ENCODE measurements at regions not wholly inside any gene's neighbourhood (a gene's known extent, or its start where the extent isn't known, plus 50 kb on each side); places are given as distances from the start of the nearest gene placed in this dataset.
A peak's percentile ranks its signal among the peaks of the same experiment; 100 is the strongest.

DNA sequence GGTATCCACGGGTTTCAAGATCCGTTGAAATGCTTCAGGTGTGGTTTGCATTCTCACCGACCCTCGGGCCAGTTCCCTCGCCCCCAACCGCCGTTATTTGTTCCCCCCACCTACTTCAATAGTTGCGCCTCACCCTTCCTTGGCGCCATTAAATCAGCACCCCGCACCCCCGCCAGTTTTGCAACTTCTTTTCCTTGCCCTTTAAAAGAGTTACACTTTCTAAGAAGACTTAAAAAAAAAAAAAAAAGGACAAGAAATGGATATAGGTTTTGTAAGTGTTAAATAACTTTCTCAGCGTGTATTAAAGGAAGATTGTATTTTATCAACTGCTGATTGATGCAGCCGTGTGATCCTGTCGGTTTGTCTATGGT, 87.2 kb downstream of the NR2F2 start:
- no peak for TF ChIP-seq JUND (IDR thresholded peaks at IDR 0.05; ENCODE audit: low read depth)
- in situ Hi-C loops (cut with HindIII; ENCODE audit: low pct_unique_long_range_greater_than_20kb, low sequenced_read_pairs): no loop called here
- no peak for DNase-seq (ENCODE audit: low read depth in 1 of 2, low spot score in 1 of 2)

GRCh38 chr15:96418146-96418545, 87.6 kb downstream of the NR2F2 start:
- TF ChIP-seq JUND (IDR thresholded peaks at IDR 0.05; ENCODE audit: low read depth): no peak
- DNase-seq (ENCODE audit: low read depth in 1 of 2, low spot score in 1 of 2): no peak
- in situ Hi-C loops (cut with HindIII; ENCODE audit: low pct_unique_long_range_greater_than_20kb, low sequenced_read_pairs): no loop called here

GRCh38 chr15:96421178-96421601, 90.7 kb downstream of the NR2F2 start:
- peak in 1 of 2 experiments; percentile 10 for DNase-seq (ENCODE audit: low read depth in 1 of 2, low spot score in 1 of 2)
- TF ChIP-seq JUND (IDR thresholded peaks at IDR 0.05; ENCODE audit: low read depth): no peak
- in situ Hi-C loops (cut with HindIII; ENCODE audit: low pct_unique_long_range_greater_than_20kb, low sequenced_read_pairs): no loop called here

- in situ Hi-C loops (cut with HindIII; ENCODE audit: low pct_unique_long_range_greater_than_20kb, low sequenced_read_pairs): no loop called here
- no peak for TF ChIP-seq JUND (IDR thresholded peaks at IDR 0.05; ENCODE audit: low read depth)
- no peak for DNase-seq (ENCODE audit: low read depth in 1 of 2, low spot score in 1 of 2)
These were observed 91.6 kb downstream of the NR2F2 start for GRCh38 chr15:96422125-96422524.

- in situ Hi-C loops (cut with HindIII; ENCODE audit: low pct_unique_long_range_greater_than_20kb, low sequenced_read_pairs): no loop called here
- no peak for TF ChIP-seq JUND (IDR thresholded peaks at IDR 0.05; ENCODE audit: low read depth)
- DNase-seq (ENCODE audit: low read depth in 1 of 2, low spot score in 1 of 2): no peak
These were observed 94.2 kb downstream of the NR2F2 start for GRCh38 chr15:96424674-96425073.

- no peak for TF ChIP-seq JUND (IDR thresholded peaks at IDR 0.05; ENCODE audit: low read depth)
These were observed 98.2 kb downstream of the NR2F2 start for GRCh38 chr15:96428742-96429141.

GRCh38 chr15:96431786-96432185, 101.3 kb downstream of the NR2F2 start:
- TF ChIP-seq JUND (IDR thresholded peaks at IDR 0.05; ENCODE audit: low read depth): no peak
- in situ Hi-C loops (cut with HindIII; ENCODE audit: low pct_unique_long_range_greater_than_20kb, low sequenced_read_pairs): no loop called here
- DNase-seq (ENCODE audit: low read depth in 1 of 2, low spot score in 1 of 2): no peak

More at GRCh38 chr15:96428742-96429141, 98.2 kb downstream of the NR2F2 start:
- peak in 1 of 2 experiments; percentile 45 for DNase-seq (ENCODE audit: low read depth in 1 of 2, low spot score in 1 of 2)
- in situ Hi-C loops (cut with HindIII; ENCODE audit: low pct_unique_long_range_greater_than_20kb, low sequenced_read_pairs): no loop called here

DNA sequence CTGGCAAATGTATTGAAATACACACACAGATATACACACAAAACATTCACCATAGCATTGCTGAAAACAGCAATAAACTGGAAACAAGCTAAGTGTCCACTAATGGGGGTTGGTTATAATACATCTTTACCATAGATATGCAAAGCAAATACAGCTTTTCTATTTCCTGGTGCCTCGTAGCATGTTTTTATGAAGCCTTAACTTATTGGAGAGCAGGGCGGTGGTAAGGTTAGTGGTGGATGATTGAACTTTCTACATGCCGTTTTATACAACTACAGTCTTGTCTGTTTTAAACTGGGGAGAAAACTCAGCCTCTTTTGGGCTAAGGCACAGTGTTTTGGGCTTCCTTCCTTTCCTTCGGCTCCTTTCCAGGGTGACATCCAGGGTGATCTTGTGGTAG, 104.5 kb downstream of the NR2F2 start:
- no peak for TF ChIP-seq JUND (IDR thresholded peaks at IDR 0.05; ENCODE audit: low read depth)
- in situ Hi-C loops (cut with HindIII; ENCODE audit: low pct_unique_long_range_greater_than_20kb, low sequenced_read_pairs): no loop called here

GRCh38 chr15:96435841-96436240, 105.3 kb downstream of the NR2F2 start:
- no peak for DNase-seq (ENCODE audit: low read depth in 1 of 2, low spot score in 1 of 2)
- TF ChIP-seq JUND (IDR thresholded peaks at IDR 0.05; ENCODE audit: low read depth): no peak
- in situ Hi-C loops (cut with HindIII; ENCODE audit: low pct_unique_long_range_greater_than_20kb, low sequenced_read_pairs): no loop called here

More for the DNA sequence above, 104.5 kb downstream of the NR2F2 start:
- no peak for DNase-seq (ENCODE audit: low read depth in 1 of 2, low spot score in 1 of 2)

DNA sequence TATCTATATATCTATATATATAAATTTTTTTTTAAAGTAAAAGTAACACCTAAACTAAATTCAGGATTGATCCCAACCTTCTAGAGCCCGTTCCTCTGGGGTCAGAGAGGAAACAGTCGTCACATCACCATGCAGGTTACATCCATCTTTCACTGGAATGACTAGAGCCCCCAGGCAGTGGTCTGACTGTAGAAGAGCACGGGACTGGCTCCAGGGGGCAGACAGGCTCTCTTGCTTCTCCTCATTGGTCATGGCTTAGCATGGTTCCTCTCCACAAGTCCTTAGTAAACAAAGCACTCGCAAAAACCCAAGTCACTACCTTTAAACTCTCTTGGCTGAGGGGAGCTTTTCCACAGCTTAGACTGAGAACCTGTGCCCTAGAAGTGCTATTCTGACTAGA, 110.5 kb downstream of the NR2F2 start:
- in situ Hi-C loops (cut with HindIII; ENCODE audit: low pct_unique_long_range_greater_than_20kb, low sequenced_read_pairs): no loop called here
- TF ChIP-seq JUND (IDR thresholded peaks at IDR 0.05; ENCODE audit: low read depth): no peak
- DNase-seq (ENCODE audit: low read depth in 1 of 2, low spot score in 1 of 2): no peak

DNA sequence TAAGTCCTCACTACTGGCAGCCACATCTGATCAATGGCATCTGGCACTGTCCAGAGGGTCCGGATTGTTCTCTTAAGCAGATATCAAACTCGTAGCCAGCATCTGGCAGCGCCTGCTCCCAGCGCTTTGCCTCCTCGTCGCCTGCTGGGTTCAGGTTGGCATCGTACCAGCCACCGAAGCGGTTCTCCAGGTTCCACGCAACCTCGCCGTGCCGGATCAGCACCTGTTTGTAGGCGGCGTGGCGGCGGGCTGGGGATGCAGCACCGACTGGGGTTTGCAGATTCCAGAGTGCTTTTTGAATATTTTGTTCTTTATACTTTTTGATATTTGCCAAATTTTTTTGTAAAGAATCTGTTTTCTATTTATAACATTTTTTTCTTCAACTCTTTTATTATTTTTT, 111.6 kb downstream of the NR2F2 start:
- TF ChIP-seq JUND (IDR thresholded peaks at IDR 0.05; ENCODE audit: low read depth): no peak
- in situ Hi-C loops (cut with HindIII; ENCODE audit: low pct_unique_long_range_greater_than_20kb, low sequenced_read_pairs): no loop called here
- DNase-seq (ENCODE audit: low read depth in 1 of 2, low spot score in 1 of 2): peak in 1 of 2 experiments; percentile 56

DNA sequence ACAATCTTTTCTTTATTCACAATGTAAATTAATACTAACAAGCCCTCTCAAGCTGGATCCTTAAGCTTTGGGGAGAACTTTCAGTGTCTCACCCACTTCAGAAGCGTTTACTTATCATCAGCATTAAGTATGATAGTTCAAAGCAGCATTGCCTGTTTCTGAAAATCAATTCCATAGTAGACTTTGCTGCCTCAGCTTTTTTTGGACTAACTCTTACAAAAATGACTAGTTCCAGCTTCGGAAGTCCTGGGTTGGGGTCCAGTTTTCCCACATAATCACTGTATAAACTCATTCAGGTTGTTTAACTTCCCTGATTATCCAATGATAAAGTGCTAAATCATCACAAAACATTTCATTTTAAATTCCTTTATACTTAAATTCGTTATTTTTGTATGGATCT, 114.4 kb downstream of the NR2F2 start:
- in situ Hi-C loops (cut with HindIII; ENCODE audit: low pct_unique_long_range_greater_than_20kb, low sequenced_read_pairs): no loop called here
- TF ChIP-seq JUND (IDR thresholded peaks at IDR 0.05; ENCODE audit: low read depth): no peak
- DNase-seq (ENCODE audit: low read depth in 1 of 2, low spot score in 1 of 2): no peak

DNA sequence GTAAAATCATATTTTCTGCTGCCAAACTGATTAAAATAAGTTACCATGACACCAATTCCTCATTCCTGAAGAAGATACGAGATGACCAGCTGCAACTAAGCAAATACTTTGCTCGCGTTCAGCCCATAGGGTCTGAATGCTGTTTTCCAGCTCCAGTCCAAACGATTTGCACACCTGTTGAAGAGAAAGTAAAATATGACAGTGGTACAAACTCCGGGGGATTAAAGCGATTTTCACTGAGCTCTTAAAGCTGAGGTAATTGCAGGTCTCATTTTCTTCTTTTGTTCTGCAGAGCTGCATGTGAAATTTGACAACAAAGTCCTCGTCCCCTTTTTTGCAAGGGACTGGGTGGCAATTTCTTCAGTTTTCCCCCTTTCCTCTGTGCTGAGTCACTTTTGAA, 118.4 kb downstream of the NR2F2 start:
- in situ Hi-C loops (cut with HindIII; ENCODE audit: low pct_unique_long_range_greater_than_20kb, low sequenced_read_pairs): no loop called here
- DNase-seq (ENCODE audit: low read depth in 1 of 2, low spot score in 1 of 2): no peak
- TF ChIP-seq JUND (IDR thresholded peaks at IDR 0.05; ENCODE audit: low read depth): no peak

DNA sequence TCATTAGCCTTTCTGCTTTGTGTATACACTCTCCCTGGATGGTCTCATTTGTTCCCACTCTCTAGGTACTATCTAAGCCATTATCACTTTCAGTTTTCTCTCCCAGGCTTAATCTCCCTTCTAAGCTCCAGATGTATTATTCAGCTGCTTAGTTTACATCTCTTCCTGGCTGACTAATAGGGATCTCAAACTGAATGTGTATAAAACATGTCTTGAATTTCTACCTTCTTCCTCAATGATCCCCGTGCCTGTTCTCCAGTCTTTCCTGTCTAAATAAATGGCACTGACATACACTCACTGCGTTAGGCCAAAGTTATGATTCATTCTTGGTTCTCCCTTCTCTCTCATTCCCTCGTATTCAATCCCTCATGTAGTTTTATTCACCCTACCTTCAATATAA, 127.3 kb downstream of the NR2F2 start:
- TF ChIP-seq JUND (IDR thresholded peaks at IDR 0.05; ENCODE audit: low read depth): no peak
- DNase-seq (ENCODE audit: low read depth in 1 of 2, low spot score in 1 of 2): no peak
- in situ Hi-C loops (cut with HindIII; ENCODE audit: low pct_unique_long_range_greater_than_20kb, low sequenced_read_pairs): no loop called here

Data from T47D (cell line).